SK-N-SH (cell line): ENCODE measurements at regions not wholly inside any gene's neighbourhood (a gene's known extent, or its start where the extent isn't known, plus 50 kb on each side); places are given as distances from the start of the nearest gene placed in this dataset.

Experiments
- CTCF ChIA-PET: fragments of 300-600, 350-600 bp; formaldehyde crosslinking; extraction: SDS; loops from one replicate; lab custom pipeline; 2021; lab: Yijun Ruan, JAX
- POLR2A ChIA-PET: fragments of 350-600 bp; sonication (Branson Sonifier 250); formaldehyde crosslinking; extraction: SDS; loops from one replicate; lab custom pipeline; 2020; ENCODE audit warnings: antibody characterized with exemption, inconsistent platforms; lab: Yijun Ruan, JAX
- DNase-seq: peaks from one replicate; pipeline ENCODE4 v3.0.0; 2012
- H2AFZ ChIP-seq: fragments of 200-600 bp; sonication (generic); 2 replicates; pipeline ENCODE4 v1.8.1; 2016; ENCODE audit warnings: antibody characterized with exemption, mild to moderate bottlenecking, low read depth
- H3F3A ChIP-seq: fragments of 200-600 bp; sonication (generic); replicated peaks from 2 replicates; pipeline ENCODE3; 2016; ENCODE audit warnings: antibody characterized with exemption, mild to moderate bottlenecking; ENCODE audit not compliant: insufficient read depth
- H3K27ac ChIP-seq, 2 experiments: fragments of 200-500 bp in 1 of 2; fragments of 200-600 bp in 1 of 2; sonication (Bioruptor generic) in 1 of 2; sonication (generic), shearing (Covaris generic) in 1 of 2; 2 replicates each; pipeline versions ENCODE4 v1.5.1 to v1.6.1; 2014 to 2016; ENCODE audit warnings: low read depth in 2 of 2, inconsistent platforms in 1 of 2, low read length in 1 of 2, mild to moderate bottlenecking in 1 of 2, mixed read lengths in 1 of 2
- H3K27me3 ChIP-seq: fragments of 200-600 bp; sonication (generic), shearing (Covaris generic); 2 replicates; pipeline ENCODE4 v1.6.1; 2016; ENCODE audit warnings: mixed run types; ENCODE audit not compliant: insufficient read depth
- H3K36me3 ChIP-seq, 2 experiments: fragments of 200-500 bp in 1 of 2; fragments of 200-600 bp in 1 of 2; sonication (Bioruptor generic) in 1 of 2; sonication (generic) in 1 of 2; replicated peaks in 1 of 2; 2 replicates each; pipeline versions ENCODE3 to v1.5.1; 2014 to 2016; ENCODE audit warnings: low read length in 1 of 2, mild to moderate bottlenecking in 1 of 2; ENCODE audit not compliant: insufficient read depth in 2 of 2, control insufficient read depth in 1 of 2
- H3K4me1 ChIP-seq, 2 experiments: fragments of 200-500 bp in 1 of 2; fragments of 200-600 bp in 1 of 2; sonication (Bioruptor generic) in 1 of 2; sonication (generic), shearing (Covaris generic) in 1 of 2; 2 replicates each; pipeline versions ENCODE4 v1.5.1 to v1.6.1; 2014 to 2016; ENCODE audit warnings: low read depth in 1 of 2, low read length in 1 of 2, mixed run types in 1 of 2; ENCODE audit not compliant: insufficient read depth in 2 of 2, control insufficient read depth in 1 of 2
- H3K4me2 ChIP-seq: fragments of 200-600 bp; sonication (generic), shearing (Covaris generic); 2 replicates; pipeline ENCODE4 v1.6.1; 2017; ENCODE audit warnings: mixed run types
- H3K4me3 ChIP-seq, 2 experiments: fragments of 200-500 bp in 1 of 2; fragments of 200-600 bp in 1 of 2; sonication (Bioruptor generic) in 1 of 2; sonication (generic), shearing (Covaris generic) in 1 of 2; 2 replicates each; pipeline versions ENCODE4 v1.5.1 to v1.8.1; 2014 to 2016; ENCODE audit warnings: low read depth in 2 of 2, inconsistent platforms in 1 of 2, low read length in 1 of 2, mild to moderate bottlenecking in 1 of 2, mixed read lengths in 1 of 2, moderate library complexity in 1 of 2
- H3K79me2 ChIP-seq: fragments of 200-600 bp; sonication (generic); 2 replicates; pipeline ENCODE4 v1.8.1; 2017; ENCODE audit warnings: mild to moderate bottlenecking; ENCODE audit not compliant: insufficient read depth
- H3K9ac ChIP-seq: fragments of 200-600 bp; sonication (generic); 2 replicates; pipeline ENCODE4 v1.6.1; 2017; ENCODE audit warnings: mixed run types
- H3K9me2 ChIP-seq: fragments of 200-600 bp; sonication (generic); 2 replicates; pipeline ENCODE4 v1.6.1; 2017; ENCODE audit warnings: mixed run types
- H3K9me3 ChIP-seq: fragments of 200-600 bp; sonication (generic); 2 replicates; pipeline ENCODE4 v1.6.1; 2017; ENCODE audit warnings: mixed run types, mild to moderate bottlenecking, moderate library complexity
- H4K20me1 ChIP-seq: fragments of 200-600 bp; sonication (generic); 2 replicates; pipeline ENCODE4 v1.6.1; 2017; ENCODE audit warnings: mild to moderate bottlenecking, mixed run types; ENCODE audit not compliant: insufficient read depth
- CHD2 ChIP-seq: fragments of 150-350 bp; IDR thresholded peaks from 2 replicates; pipeline ENCODE4 v1.6.1; 2018; ENCODE audit warnings: low read length; ENCODE audit not compliant: partially characterized antibody
- CTCF ChIP-seq: fragments of 200-600 bp; sonication (generic); IDR thresholded peaks from 2 replicates; pipeline ENCODE4 v1.6.1; 2017; ENCODE audit warnings: antibody characterized with exemption, mild to moderate bottlenecking, moderate library complexity
- EZH2phosphoT487 ChIP-seq: fragments of 200-600 bp; sonication (generic); IDR thresholded peaks from 2 replicates; pipeline ENCODE4 v1.6.1; 2017; ENCODE audit warnings: low read depth, mixed run types, mild to moderate bottlenecking, antibody characterized with exemption, moderate library complexity, borderline replicate concordance
- FOXJ3 ChIP-seq: sonication (generic); formaldehyde crosslinking; IDR thresholded peaks from 2 replicates; pipeline ENCODE4 v1.5.1; 2020; ENCODE audit warnings: mild to moderate bottlenecking, missing genetic modification reagents
- GATA2 ChIP-seq: sonication (generic); formaldehyde crosslinking; IDR thresholded peaks from 2 replicates; pipeline ENCODE4 v1.5.0; 2020; ENCODE audit warnings: mild to moderate bottlenecking, missing genetic modification reagents
- JUND ChIP-seq: IDR thresholded peaks from 2 replicates; pipeline ENCODE4 v1.4.0; 2012
- MEF2A ChIP-seq: IDR thresholded peaks from 2 replicates; pipeline ENCODE4 v1.4.0; 2012; ENCODE audit warnings: low read depth, borderline replicate concordance
- NFIC ChIP-seq: IDR thresholded peaks from 2 replicates; pipeline ENCODE4 v1.4.0; 2012; ENCODE audit warnings: borderline replicate concordance
- NRF1 ChIP-seq: IDR thresholded peaks from 2 replicates; pipeline ENCODE4 v1.6.1; 2012; ENCODE audit warnings: low read depth, mild to moderate bottlenecking, low read length
- RAD21 ChIP-seq: IDR thresholded peaks from 2 replicates; pipeline ENCODE4 v1.6.1; 2012; ENCODE audit warnings: mild to moderate bottlenecking, low read length
- RCOR1 ChIP-seq: fragments of 150-350 bp; IDR thresholded peaks from 2 replicates; pipeline ENCODE4 v1.6.1; 2017; ENCODE audit warnings: antibody characterized with exemption, low read length
- RFX5 ChIP-seq: IDR thresholded peaks from 2 replicates; pipeline ENCODE4 v1.6.1; 2012; ENCODE audit warnings: mild to moderate bottlenecking, improper control_type of control experiment, low read length
- RXRA ChIP-seq: IDR thresholded peaks from 2 replicates; pipeline ENCODE4 v1.4.0; 2012; ENCODE audit warnings: low read depth, mild to moderate bottlenecking, borderline replicate concordance
- SMC3 ChIP-seq: IDR thresholded peaks from 2 replicates; pipeline ENCODE4 v1.6.1; 2012; ENCODE audit warnings: low read depth, low read length, improper control_type of control experiment
- WGBS: methylation state at CpG from one replicate; pipeline ENCODE4 v1.1.6; 2017; ENCODE audit warnings: low lambda C conversion rate; 5-methylcytosine and 5-hydroxymethylcytosine counted together
- TF ChIP-seq, protein P1 (sequence below): IDR thresholded peaks from 2 replicates; pipeline ENCODE4 v1.4.0; 2012; ENCODE audit warnings: low read depth
- TF ChIP-seq, protein P2 (sequence below): IDR thresholded peaks from 2 replicates; pipeline ENCODE4 v1.4.0; 2012; ENCODE audit warnings: low read depth, borderline replicate concordance
- TF ChIP-seq, protein P3 (sequence below): IDR thresholded peaks from 2 replicates; pipeline ENCODE4 v1.4.0; 2012; ENCODE audit warnings: low read depth, borderline replicate concordance

DNA sequence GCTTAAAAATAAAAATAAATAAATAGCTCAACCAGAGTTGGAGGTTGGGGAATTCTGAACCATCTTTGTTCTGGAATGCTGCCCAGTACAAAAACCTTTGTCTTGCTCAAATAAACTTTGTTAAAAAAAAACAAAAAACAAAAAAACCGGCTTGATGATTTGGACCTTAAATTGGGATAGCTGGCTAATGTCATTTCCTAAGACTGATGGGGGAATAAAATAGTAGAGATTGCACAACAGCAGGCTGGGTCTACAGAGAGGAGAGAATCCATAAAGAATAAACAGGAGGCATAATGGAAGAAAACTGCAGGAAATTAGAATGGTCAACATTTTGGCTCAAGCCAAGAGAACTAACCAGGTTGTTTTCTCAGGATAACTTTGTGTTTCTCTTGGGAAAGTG, 370.9 kb downstream of the AEBP2 start:
- Histone ChIP-seq H3K9ac (no peak overlapping the region), H3K36me3 (peaks cover 0 to 3% of the 10 kb centered on the region in 2 experiments), H3K79me2 (no peaks in the 10 kb centered on the region), H3K9me3 (no peaks in the 10 kb centered on the region), H3K4me3 (no peak overlapping the region), H3K9me2 (no peaks in the 10 kb centered on the region), H3K4me1 (no peaks in the 10 kb centered on the region), H3K27ac (no peak overlapping the region), H3K27me3 (no peaks in the 10 kb centered on the region), H2AFZ (no peak overlapping the region), H4K20me1 (no peaks in the 10 kb centered on the region), H3K4me2 (no peak overlapping the region)
- 71% methylated on average over 1 of the region's 1 CpG for WGBS
- CTCF ChIA-PET = interaction anchor here (0.9 kb wide), 1 partner anchor 11 kb away, joined by 3 read pairs; no protein-coding TSS in a partner anchor
- DNase-seq = no peak
- no peak for TF ChIP-seq JUND
- TF ChIP-seq FOXJ3 (CRISPR knock-in tag) = no peak
- TF ChIP-seq GATA2 = no peak
- TF ChIP-seq RAD21 = no peak
- TF ChIP-seq, protein P1, sequence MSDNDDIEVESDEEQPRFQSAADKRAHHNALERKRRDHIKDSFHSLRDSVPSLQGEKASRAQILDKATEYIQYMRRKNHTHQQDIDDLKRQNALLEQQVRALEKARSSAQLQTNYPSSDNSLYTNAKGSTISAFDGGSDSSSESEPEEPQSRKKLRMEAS = no peak
- TF ChIP-seq, protein P2, sequence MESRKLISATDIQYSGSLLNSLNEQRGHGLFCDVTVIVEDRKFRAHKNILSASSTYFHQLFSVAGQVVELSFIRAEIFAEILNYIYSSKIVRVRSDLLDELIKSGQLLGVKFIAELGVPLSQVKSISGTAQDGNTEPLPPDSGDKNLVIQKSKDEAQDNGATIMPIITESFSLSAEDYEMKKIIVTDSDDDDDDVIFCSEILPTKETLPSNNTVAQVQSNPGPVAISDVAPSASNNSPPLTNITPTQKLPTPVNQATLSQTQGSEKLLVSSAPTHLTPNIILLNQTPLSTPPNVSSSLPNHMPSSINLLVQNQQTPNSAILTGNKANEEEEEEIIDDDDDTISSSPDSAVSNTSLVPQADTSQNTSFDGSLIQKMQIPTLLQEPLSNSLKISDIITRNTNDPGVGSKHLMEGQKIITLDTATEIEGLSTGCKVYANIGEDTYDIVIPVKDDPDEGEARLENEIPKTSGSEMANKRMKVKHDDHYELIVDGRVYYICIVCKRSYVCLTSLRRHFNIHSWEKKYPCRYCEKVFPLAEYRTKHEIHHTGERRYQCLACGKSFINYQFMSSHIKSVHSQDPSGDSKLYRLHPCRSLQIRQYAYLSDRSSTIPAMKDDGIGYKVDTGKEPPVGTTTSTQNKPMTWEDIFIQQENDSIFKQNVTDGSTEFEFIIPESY = no peak
- no peak for TF ChIP-seq RXRA
- TF ChIP-seq, protein P3, sequence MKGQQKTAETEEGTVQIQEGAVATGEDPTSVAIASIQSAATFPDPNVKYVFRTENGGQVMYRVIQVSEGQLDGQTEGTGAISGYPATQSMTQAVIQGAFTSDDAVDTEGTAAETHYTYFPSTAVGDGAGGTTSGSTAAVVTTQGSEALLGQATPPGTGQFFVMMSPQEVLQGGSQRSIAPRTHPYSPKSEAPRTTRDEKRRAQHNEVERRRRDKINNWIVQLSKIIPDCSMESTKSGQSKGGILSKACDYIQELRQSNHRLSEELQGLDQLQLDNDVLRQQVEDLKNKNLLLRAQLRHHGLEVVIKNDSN = no peak
- no peak for TF ChIP-seq MEF2A
- no peak for TF ChIP-seq NRF1
- no peak for TF ChIP-seq EZH2phosphoT487
- no peak for TF ChIP-seq CTCF
- TF ChIP-seq RCOR1 = no peak
- no peak for TF ChIP-seq RFX5
- TF ChIP-seq NFIC = no peak
- no peak for TF ChIP-seq SMC3
- no peak for TF ChIP-seq CHD2
- TF ChIP-seq, all 33 proteins: peak for 0
- POLR2A ChIA-PET = interaction anchor here (0.7 kb wide), 1 partner anchor 1379 kb away, joined by 3 read pairs; no protein-coding TSS in a partner anchor
- H3F3A ChIP-seq = no peaks in the 10 kb centered on the region
